WERI-Rb-1 (cell line): ENCODE measurements at regions not wholly inside any gene's neighbourhood (a gene's known extent, or its start where the extent isn't known, plus 50 kb on each side); places are given as distances from the start of the nearest gene placed in this dataset.
"Not testable (repeated sequence)": the region's sequence is repeated elsewhere in the genome, so short reads cannot be mapped to it uniquely, and the experiment has no call there.

Experiments used
- DNase-seq: peaks from one replicate; pipeline ENCODE4 v3.0.0-alpha.2; 2020
- H3K27ac ChIP-seq: fragments of 250-450 bp; sonication (Bioruptor Pico); 2 replicates; pipeline ENCODE4 v1.5.1; 2020; ENCODE audit warnings: mild to moderate bottlenecking, moderate library complexity
- H3K27me3 ChIP-seq: fragments of 250-450 bp; sonication (Bioruptor Pico); 2 replicates; pipeline ENCODE4 v1.5.1; 2021; ENCODE audit warnings: mild to moderate bottlenecking, low read depth, moderate library complexity; ENCODE audit not compliant: insufficient read depth, severe bottlenecking
- H3K36me3 ChIP-seq: fragments of 250-450 bp; sonication (Bioruptor Pico); 2 replicates; pipeline ENCODE4 v1.5.1; 2020; ENCODE audit warnings: mild to moderate bottlenecking, moderate library complexity
- H3K4me3 ChIP-seq: 2 replicates; pipeline ENCODE4 v1.5.1; 2011; ENCODE audit warnings: low read depth, mild to moderate bottlenecking, control low read depth, low read length
- H3K9me3 ChIP-seq: fragments of 250-450 bp; sonication (Bioruptor Pico); 2 replicates; pipeline ENCODE4 v1.5.1; 2021; ENCODE audit warnings: mild to moderate bottlenecking, moderate library complexity; ENCODE audit not compliant: severe bottlenecking
- CTCF ChIP-seq: IDR thresholded peaks from 2 replicates; pipeline ENCODE4 v1.5.1; 2011; ENCODE audit warnings: low read depth, mild to moderate bottlenecking, control low read depth, inconsistent platforms, low read length

GRCh38 chr5:57635146-57635777 lies 152.7 kb upstream of the ACTBL2 start:
- no peaks in the 10 kb centered on the region for H3K36me3 ChIP-seq
- no peak overlapping the region for H3K27ac ChIP-seq
- no peak for TF ChIP-seq CTCF
- no peaks in the 10 kb centered on the region for H3K9me3 ChIP-seq
- H3K4me3 ChIP-seq = no peak overlapping the region
- no peaks in the 10 kb centered on the region for H3K27me3 ChIP-seq
- no peak for DNase-seq

- Histone ChIP-seq H3K27ac (no peak overlapping the region), H3K9me3 (no peaks in the 10 kb centered on the region), H3K36me3 (no peaks in the 10 kb centered on the region), H3K27me3 (no peaks in the 10 kb centered on the region), H3K4me3 (no peak overlapping the region)
- DNase-seq = no peak
- no peak for TF ChIP-seq CTCF
These were observed 150.3 kb upstream of the ACTBL2 start for GRCh38 chr5:57632937-57633336.

GRCh38 chr5:57631139-57631538 lies 148.5 kb upstream of the ACTBL2 start:
- H3K27me3 ChIP-seq = not testable (repeated sequence)

GRCh38 chr5:57627661-57628060 lies 145.1 kb upstream of the ACTBL2 start:
- no peak overlapping the region for H3K27ac ChIP-seq
- TF ChIP-seq CTCF = no peak
- DNase-seq = no peak
- H3K4me3 ChIP-seq = no peak overlapping the region
- no peaks in the 10 kb centered on the region for H3K27me3 ChIP-seq
- no peaks in the 10 kb centered on the region for H3K9me3 ChIP-seq
- H3K36me3 ChIP-seq = no peaks in the 10 kb centered on the region

More at GRCh38 chr5:57631139-57631538, 148.5 kb upstream of the ACTBL2 start:
- not testable (repeated sequence) for DNase-seq, H3K36me3 ChIP-seq, H3K4me3 ChIP-seq, H3K27ac ChIP-seq, H3K9me3 ChIP-seq

- Histone ChIP-seq H3K9me3 (no peaks in the 10 kb centered on the region), H3K36me3 (no peaks in the 10 kb centered on the region), H3K27ac (no peak overlapping the region), H3K4me3 (no peak overlapping the region), H3K27me3 (no peaks in the 10 kb centered on the region)
- no peak for TF ChIP-seq CTCF
- DNase-seq = no peak
These were observed 144.1 kb upstream of the ACTBL2 start for GRCh38 chr5:57626703-57627102.

- TF ChIP-seq CTCF = no peak
- no peaks in the 10 kb centered on the region for H3K27me3 ChIP-seq
- no peaks in the 10 kb centered on the region for H3K36me3 ChIP-seq
- no peak for DNase-seq
- no peaks in the 10 kb centered on the region for H3K9me3 ChIP-seq
- H3K4me3 ChIP-seq = no peak overlapping the region
- H3K27ac ChIP-seq = no peak overlapping the region
These were observed 139.0 kb upstream of the ACTBL2 start for GRCh38 chr5:57621624-57622023.
